Caco-2 (cell line): ENCODE measurements at regions not wholly inside any gene's neighbourhood (a gene's known extent, or its start where the extent isn't known, plus 50 kb on each side); places are given as distances from the start of the nearest gene placed in this dataset.

Experiments used
- BruUV-seq: library from RNA; stranded (reverse); fragments of 400-500 nt; replicated peaks from 2 replicates; lab custom pipeline; 2021; lab: Mats Ljungman, UMichigan
- CTCF ChIA-PET: fragments of 300-600 bp; sonication (Branson Sonifier 250); formaldehyde crosslinking; loops from one replicate; lab custom pipeline; 2022; ENCODE audit warnings: antibody characterized with exemption; lab: Charles Lee
- POLR2A ChIA-PET: fragments of 300-600 bp; sonication (Branson Sonifier 250); formaldehyde crosslinking; loops from one replicate; lab custom pipeline; 2022; ENCODE audit warnings: antibody characterized with exemption; lab: Charles Lee
- DNase-seq, 2 experiments: peaks; one replicate each; pipeline versions ENCODE4 v3.0.0 to v3.0.0-alpha.2; 2020 to 2022
- H3K27me3 ChIP-seq: replicated peaks from 2 replicates; pipeline ENCODE4 v1.6.0; 2011; ENCODE audit warnings: low read length; ENCODE audit not compliant: control insufficient read depth, insufficient read depth
- H3K36me3 ChIP-seq: 2 replicates; pipeline ENCODE4 v1.5.1; 2011; ENCODE audit warnings: low read length; ENCODE audit not compliant: control insufficient read depth, insufficient read depth
- H3K4me1 ChIP-seq: fragments of 250-450 bp; sonication (Bioruptor Pico); 2 replicates; pipeline ENCODE4 v1.5.1; 2020; ENCODE audit warnings: mild to moderate bottlenecking
- H3K4me3 ChIP-seq: 2 replicates; pipeline ENCODE4 v1.5.1; 2011; ENCODE audit warnings: low read depth, mild to moderate bottlenecking, control low read depth, low read length
- H3K9me3 ChIP-seq: fragments of 250-450 bp; sonication (Bioruptor Pico); 2 replicates; pipeline ENCODE4 v1.5.1; 2020; ENCODE audit warnings: mild to moderate bottlenecking, moderate library complexity
- H3K27ac Mint-ChIP-seq: one replicate; pipeline ENCODE4 v1.8.0; 2022; ENCODE audit warnings: mixed read lengths; ENCODE audit not compliant: unreplicated experiment
- H3K27me3 Mint-ChIP-seq: one replicate; pipeline ENCODE4 v1.8.0; 2022; ENCODE audit warnings: mixed read lengths; ENCODE audit not compliant: insufficient read depth, unreplicated experiment
- H3K36me3 Mint-ChIP-seq: one replicate; pipeline ENCODE4 v1.8.0; 2022; ENCODE audit warnings: mild to moderate bottlenecking, mixed read lengths; ENCODE audit not compliant: insufficient read depth, unreplicated experiment
- H3K4me1 Mint-ChIP-seq: one replicate; pipeline ENCODE4 v1.8.0; 2022; ENCODE audit warnings: low read depth, mixed read lengths; ENCODE audit not compliant: unreplicated experiment
- H3K4me3 Mint-ChIP-seq: one replicate; pipeline ENCODE4 v1.8.0; 2022; ENCODE audit warnings: mild to moderate bottlenecking, moderate library complexity, mixed read lengths; ENCODE audit not compliant: unreplicated experiment
- H3K9me3 Mint-ChIP-seq: one replicate; pipeline ENCODE4 v1.8.0; 2022; ENCODE audit warnings: mixed read lengths; ENCODE audit not compliant: unreplicated experiment
- CTCF ChIP-seq, 2 experiments: fragments of 200-600 bp in 1 of 2; IDR thresholded peaks; 1 replicate in 1 of 2; 2 replicates in 1 of 2; pipeline versions ENCODE4 v1.5.1 to v1.8.0; 2011 to 2022; ENCODE audit warnings: antibody characterized with exemption in 1 of 2, control low read depth in 1 of 2, inconsistent platforms in 1 of 2, low read depth in 1 of 2, low read length in 1 of 2, mild to moderate bottlenecking in 1 of 2, moderate library complexity in 1 of 2; ENCODE audit not compliant: insufficient read depth in 1 of 2, severe bottlenecking in 1 of 2, unreplicated experiment in 1 of 2
- intact Hi-C: fragments of 100-400 bp; cut with micrococcal nuclease; formaldehyde crosslinking; loops from one replicate; pipeline ENCODE4 v1.10.0; 2022; ENCODE audit not compliant: unreplicated experiment

GRCh38 chr5:39478863-39479262 lies 54.1 kb upstream of the DAB2 start:
- no peaks in the 10 kb centered on the region for H3K9me3 ChIP-seq
- Mint-ChIP-seq H3K4me1 (peaks cover 18% of the 10 kb centered on the region), H3K27me3 (no peaks in the 10 kb centered on the region), H3K27ac (no peak overlapping the region), H3K4me3 (no peak overlapping the region), H3K9me3 (no peaks in the 10 kb centered on the region), H3K36me3 (no peaks in the 10 kb centered on the region)
- TF ChIP-seq CTCF (IDR thresholded peaks at IDR 0.05; ENCODE audit: insufficient read depth in 1 of 2, low read depth in 1 of 2, low read length in 1 of 2, severe bottlenecking in 1 of 2, unreplicated experiment in 1 of 2), result no peak
- H3K4me3 ChIP-seq, result no peak overlapping the region
- CTCF ChIA-PET, result no interaction called here
- no peak for DNase-seq
- no peaks in the 10 kb centered on the region for H3K27me3 ChIP-seq
- no peaks in the 10 kb centered on the region for H3K36me3 ChIP-seq
- POLR2A ChIA-PET, result no interaction called here
- intact Hi-C loops, result no loop called here
- no TSS peak for BruUV-seq
- peaks cover 8% of the 10 kb centered on the region for H3K4me1 ChIP-seq

GRCh38 chr5:39476843-39477220 lies 52.1 kb upstream of the DAB2 start:
- no peak for DNase-seq
- Histone ChIP-seq H3K36me3 (no peaks in the 10 kb centered on the region), H3K9me3 (no peaks in the 10 kb centered on the region), H3K4me1 (peaks cover 8% of the 10 kb centered on the region), H3K27me3 (no peaks in the 10 kb centered on the region), H3K4me3 (no peak overlapping the region)
- no peak for TF ChIP-seq CTCF (IDR thresholded peaks at IDR 0.05; ENCODE audit: insufficient read depth in 1 of 2, low read depth in 1 of 2, low read length in 1 of 2, severe bottlenecking in 1 of 2, unreplicated experiment in 1 of 2)
- no peak overlapping the region for H3K4me3 Mint-ChIP-seq
- no peak overlapping the region for H3K27ac Mint-ChIP-seq
- H3K36me3 Mint-ChIP-seq, result no peaks in the 10 kb centered on the region
- peaks cover 18% of the 10 kb centered on the region for H3K4me1 Mint-ChIP-seq
- no peaks in the 10 kb centered on the region for H3K27me3 Mint-ChIP-seq
- ChIA-PET CTCF (no interaction called here), POLR2A (no interaction called here)
- BruUV-seq, result no TSS peak
- no peaks in the 10 kb centered on the region for H3K9me3 Mint-ChIP-seq
- intact Hi-C loops, result no loop called here

- BruUV-seq, result no TSS peak
- H3K9me3 Mint-ChIP-seq, result no peaks in the 10 kb centered on the region
- ChIA-PET CTCF (no interaction called here), POLR2A (interaction anchor here (0.6 kb wide), 1 partner anchor 27 kb away, joined by 3 read pairs; no protein-coding TSS in a partner anchor)
- Histone ChIP-seq H3K4me1 (peaks cover 8% of the 10 kb centered on the region), H3K9me3 (no peaks in the 10 kb centered on the region), H3K36me3 (no peaks in the 10 kb centered on the region), H3K4me3 (no peak overlapping the region), H3K27me3 (no peaks in the 10 kb centered on the region)
- no peak for TF ChIP-seq CTCF (IDR thresholded peaks at IDR 0.05; ENCODE audit: insufficient read depth in 1 of 2, low read depth in 1 of 2, low read length in 1 of 2, severe bottlenecking in 1 of 2, unreplicated experiment in 1 of 2)
- H3K27ac Mint-ChIP-seq, result no peak overlapping the region
- no peak for DNase-seq
- no peaks in the 10 kb centered on the region for H3K27me3 Mint-ChIP-seq
- intact Hi-C loops, result no loop called here
- H3K4me1 Mint-ChIP-seq, result peaks cover 18% of the 10 kb centered on the region
- no peaks in the 10 kb centered on the region for H3K36me3 Mint-ChIP-seq
- H3K4me3 Mint-ChIP-seq, result no peak overlapping the region
Measured at GRCh38 chr5:39475881-39476842, 51.4 kb upstream of the DAB2 start.
